ENCODE measurements at regions not wholly inside any gene's neighbourhood (a gene's known extent, or its start where the extent isn't known, plus 50 kb on each side); places are given as distances from the start of the nearest gene placed in this dataset.
A peak's percentile ranks its signal among the peaks of the same experiment; 100 is the strongest.

GRCh38 chr5:135127439-135128240 lies 93.6 kb upstream of the PITX1 start:
- no peak overlapping the region for H3K27ac ChIP-seq

DNA sequence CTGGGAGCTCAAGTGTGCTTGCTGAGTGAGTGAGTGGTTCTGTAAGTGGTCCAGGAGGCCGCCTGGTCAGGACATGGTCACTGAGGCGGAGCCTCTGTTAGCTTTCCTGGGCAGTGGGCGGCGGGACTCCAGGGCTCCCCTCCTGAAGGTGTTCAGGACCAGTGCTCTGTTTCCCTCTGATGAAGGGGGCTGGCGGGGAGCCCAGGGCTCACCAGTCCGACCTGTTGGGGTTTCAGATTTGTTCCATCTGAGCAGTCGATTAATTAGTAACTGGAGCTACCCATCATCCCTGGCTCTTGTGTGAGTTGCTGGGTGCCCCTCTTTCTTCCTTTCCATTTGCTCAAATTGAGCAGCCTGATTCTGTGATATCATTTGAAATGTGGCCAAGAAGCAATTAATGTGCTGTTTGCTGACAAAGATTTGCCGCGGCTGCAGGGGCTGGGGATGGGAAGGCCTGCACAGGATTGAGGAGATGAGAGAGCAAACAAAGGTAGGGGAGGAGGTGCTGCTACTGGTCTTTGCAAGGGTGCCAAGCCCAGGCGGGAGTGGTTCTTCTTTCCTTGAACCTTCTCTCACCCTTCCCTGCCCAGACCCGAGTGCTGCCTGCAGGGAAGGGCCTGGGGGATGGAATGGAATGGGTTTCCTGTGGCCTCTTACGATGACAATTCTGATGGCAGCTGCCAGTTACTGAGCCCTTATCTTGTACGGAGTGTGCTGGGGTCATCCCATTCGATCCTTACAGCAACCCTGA lies 92.8 kb upstream of the PITX1 start:
- no peak for DNase-seq (ENCODE audit: low read depth in 1 of 2, low spot score in 2 of 2)
- Histone ChIP-seq H3K27ac (no peak overlapping the region), H3K4me1 (replicated peaks) (peaks cover 9% of the 10 kb centered on the region), H3K27me3 (replicated peaks) (no peaks in the 10 kb centered on the region), H3K36me3 (no peaks in the 10 kb centered on the region), H3K9me3 (replicated peaks) (no peaks in the 10 kb centered on the region), H3K4me3 (no peak overlapping the region)

More at GRCh38 chr5:135127439-135128240, 93.6 kb upstream of the PITX1 start:
- no peak overlapping the region for H3K4me3 ChIP-seq
- DNase-seq (ENCODE audit: low read depth in 1 of 2, low spot score in 2 of 2), result peak; percentile 55 to 85
- H3K27me3 ChIP-seq (replicated peaks), result no peaks in the 10 kb centered on the region
- H3K4me1 ChIP-seq (replicated peaks), result peaks cover 9% of the 10 kb centered on the region
- H3K36me3 ChIP-seq, result no peaks in the 10 kb centered on the region
- H3K9me3 ChIP-seq (replicated peaks), result no peaks in the 10 kb centered on the region

DNA sequence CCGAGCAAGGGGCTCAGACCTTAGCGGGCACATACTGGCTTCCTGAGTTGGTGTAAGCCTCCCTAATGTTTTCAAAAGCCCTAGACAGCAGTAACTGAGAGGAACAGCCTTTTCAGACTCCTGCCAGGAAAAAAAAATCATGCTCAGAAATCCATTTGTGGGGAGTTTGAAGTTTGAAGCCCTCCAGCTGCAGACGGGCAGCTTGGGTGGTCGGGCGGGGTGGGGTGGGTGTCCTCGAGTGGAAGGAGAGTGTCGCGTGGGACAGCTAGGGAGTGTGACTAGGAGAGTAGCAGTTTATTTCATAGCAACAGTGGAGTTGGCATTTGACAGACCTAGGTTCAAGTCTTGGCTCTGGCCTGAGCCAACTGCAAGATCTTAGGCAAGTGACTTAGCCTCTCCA lies 90.7 kb upstream of the PITX1 start:
- DNase-seq (ENCODE audit: low read depth in 1 of 2, low spot score in 2 of 2), result no peak
- Histone ChIP-seq H3K27me3 (replicated peaks) (no peaks in the 10 kb centered on the region), H3K27ac (no peak overlapping the region), H3K9me3 (replicated peaks) (no peaks in the 10 kb centered on the region), H3K4me1 (replicated peaks) (peaks cover 9% of the 10 kb centered on the region), H3K36me3 (no peaks in the 10 kb centered on the region), H3K4me3 (no peak overlapping the region)

DNA sequence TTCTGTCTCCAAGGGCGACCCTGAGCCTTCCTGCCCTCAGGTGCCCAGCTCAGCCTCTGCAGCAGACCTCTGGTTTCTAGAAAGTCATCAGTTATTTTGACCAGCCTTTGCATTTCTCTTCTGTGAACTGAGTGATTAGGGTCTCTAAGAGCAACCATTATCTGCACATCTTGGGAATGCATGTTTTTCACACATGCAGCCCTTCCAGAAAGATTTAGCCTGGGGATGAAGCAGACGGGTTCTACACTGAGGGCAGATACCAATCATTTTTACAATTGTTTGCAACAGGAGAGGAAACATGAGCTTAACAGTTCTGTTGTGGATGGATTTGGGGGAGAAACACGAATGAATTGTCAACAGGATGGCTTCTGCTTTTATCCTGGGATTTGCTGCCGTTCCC lies 90.1 kb upstream of the PITX1 start:
- no peaks in the 10 kb centered on the region for H3K9me3 ChIP-seq (replicated peaks)
- H3K36me3 ChIP-seq, result no peaks in the 10 kb centered on the region
- H3K4me1 ChIP-seq (replicated peaks), result peaks cover 9% of the 10 kb centered on the region
- no peak overlapping the region for H3K27ac ChIP-seq
- H3K4me3 ChIP-seq, result no peak overlapping the region
- no peaks in the 10 kb centered on the region for H3K27me3 ChIP-seq (replicated peaks)
- no peak for DNase-seq (ENCODE audit: low read depth in 1 of 2, low spot score in 2 of 2)

GRCh38 chr5:135122797-135123196 lies 88.8 kb upstream of the PITX1 start:
- Histone ChIP-seq H3K27ac (no peak overlapping the region), H3K27me3 (replicated peaks) (no peaks in the 10 kb centered on the region), H3K4me1 (replicated peaks) (peaks cover 5% of the 10 kb centered on the region), H3K36me3 (no peaks in the 10 kb centered on the region), H3K9me3 (replicated peaks) (no peaks in the 10 kb centered on the region), H3K4me3 (no peak overlapping the region)
- DNase-seq (ENCODE audit: low read depth in 1 of 2, low spot score in 2 of 2), result no peak

DNA sequence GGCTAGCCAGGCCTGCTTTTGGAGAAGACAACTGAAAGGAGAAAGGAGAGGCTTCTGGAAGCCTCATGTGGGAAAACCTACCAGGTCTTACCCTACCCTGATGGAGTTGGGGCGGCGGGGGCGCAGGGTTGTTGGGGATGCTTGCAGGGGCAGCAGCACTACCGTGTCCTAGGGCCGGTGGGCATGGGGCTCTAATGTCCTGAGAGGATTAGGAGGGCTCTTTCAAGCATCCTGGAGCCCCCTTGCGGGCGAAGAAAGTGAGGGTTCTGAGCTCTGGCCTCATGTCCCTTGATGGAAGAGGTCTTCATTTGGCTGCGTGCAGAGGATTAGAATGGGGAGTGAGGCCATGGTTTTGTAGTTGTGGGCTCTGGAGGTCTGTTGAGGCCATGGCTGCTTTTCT lies 86.9 kb upstream of the PITX1 start:
- Histone ChIP-seq H3K9me3 (replicated peaks) (no peaks in the 10 kb centered on the region), H3K36me3 (no peaks in the 10 kb centered on the region)
- no peak for DNase-seq (ENCODE audit: low read depth in 1 of 2, low spot score in 2 of 2)

GRCh38 chr5:135119481-135119880 lies 85.5 kb upstream of the PITX1 start:
- DNase-seq (ENCODE audit: low read depth in 1 of 2, low spot score in 2 of 2), result no peak
- Histone ChIP-seq H3K27me3 (replicated peaks) (no peaks in the 10 kb centered on the region), H3K36me3 (no peaks in the 10 kb centered on the region), H3K4me1 (replicated peaks) (no peaks in the 10 kb centered on the region), H3K27ac (no peak overlapping the region), H3K4me3 (no peak overlapping the region), H3K9me3 (replicated peaks) (no peaks in the 10 kb centered on the region)

More for the DNA sequence above, 86.9 kb upstream of the PITX1 start:
- no peaks in the 10 kb centered on the region for H3K4me1 ChIP-seq (replicated peaks)
- no peak overlapping the region for H3K4me3 ChIP-seq
- no peak overlapping the region for H3K27ac ChIP-seq
- no peaks in the 10 kb centered on the region for H3K27me3 ChIP-seq (replicated peaks)

GRCh38 chr5:135117590-135117989 lies 83.6 kb upstream of the PITX1 start:
- Histone ChIP-seq H3K9me3 (replicated peaks) (no peaks in the 10 kb centered on the region), H3K4me1 (replicated peaks) (no peaks in the 10 kb centered on the region), H3K4me3 (no peak overlapping the region), H3K27me3 (replicated peaks) (no peaks in the 10 kb centered on the region), H3K36me3 (no peaks in the 10 kb centered on the region), H3K27ac (no peak overlapping the region)
- no peak for DNase-seq (ENCODE audit: low read depth in 1 of 2, low spot score in 2 of 2)

- Histone ChIP-seq H3K36me3 (no peaks in the 10 kb centered on the region), H3K27ac (no peak overlapping the region), H3K27me3 (replicated peaks) (peaks cover 3% of the 10 kb centered on the region; the same call in 1 of the 2 replicates), H3K4me3 (no peak overlapping the region), H3K4me1 (replicated peaks) (no peaks in the 10 kb centered on the region), H3K9me3 (replicated peaks) (no peaks in the 10 kb centered on the region)
- DNase-seq (ENCODE audit: low read depth in 1 of 2, low spot score in 2 of 2), result no peak
Observed at GRCh38 chr5:135116160-135116561, 82.1 kb upstream of the PITX1 start.

DNA sequence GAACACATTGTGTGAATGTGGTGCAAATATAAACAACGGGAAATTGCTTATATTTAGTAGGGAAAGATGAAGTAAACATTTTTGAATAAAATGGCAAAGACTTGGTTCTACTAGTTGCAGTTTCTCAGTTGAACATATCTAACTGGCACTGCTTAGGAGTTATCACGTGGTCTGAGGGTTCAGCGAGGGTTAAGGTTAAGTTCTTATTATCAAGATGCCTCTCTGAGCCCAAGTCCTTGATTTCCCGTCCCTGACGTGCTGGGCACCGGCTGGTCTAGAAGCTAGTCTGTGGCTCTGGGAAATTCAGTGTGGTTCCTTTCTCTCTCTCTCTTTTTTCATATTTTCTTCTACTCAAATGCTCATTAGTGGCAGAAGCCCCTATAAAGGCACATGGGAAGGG lies 81.6 kb upstream of the PITX1 start:
- Histone ChIP-seq H3K9me3 (replicated peaks) (no peaks in the 10 kb centered on the region), H3K36me3 (no peaks in the 10 kb centered on the region), H3K4me3 (no peak overlapping the region), H3K27me3 (replicated peaks) (peaks cover 3% of the 10 kb centered on the region; the same call in 1 of the 2 replicates), H3K4me1 (replicated peaks) (no peaks in the 10 kb centered on the region), H3K27ac (no peak overlapping the region)
- DNase-seq (ENCODE audit: low read depth in 1 of 2, low spot score in 2 of 2), result no peak

GRCh38 chr5:135114759-135115158 lies 80.7 kb upstream of the PITX1 start:
- H3K4me3 ChIP-seq, result no peak overlapping the region
- DNase-seq (ENCODE audit: low read depth in 1 of 2, low spot score in 2 of 2), result no peak
- H3K27me3 ChIP-seq (replicated peaks), result peaks cover 3% of the 10 kb centered on the region; the same call in 1 of the 2 replicates
- H3K9me3 ChIP-seq (replicated peaks), result no peaks in the 10 kb centered on the region
- H3K4me1 ChIP-seq (replicated peaks), result no peaks in the 10 kb centered on the region
- no peaks in the 10 kb centered on the region for H3K36me3 ChIP-seq
- H3K27ac ChIP-seq, result no peak overlapping the region

DNA sequence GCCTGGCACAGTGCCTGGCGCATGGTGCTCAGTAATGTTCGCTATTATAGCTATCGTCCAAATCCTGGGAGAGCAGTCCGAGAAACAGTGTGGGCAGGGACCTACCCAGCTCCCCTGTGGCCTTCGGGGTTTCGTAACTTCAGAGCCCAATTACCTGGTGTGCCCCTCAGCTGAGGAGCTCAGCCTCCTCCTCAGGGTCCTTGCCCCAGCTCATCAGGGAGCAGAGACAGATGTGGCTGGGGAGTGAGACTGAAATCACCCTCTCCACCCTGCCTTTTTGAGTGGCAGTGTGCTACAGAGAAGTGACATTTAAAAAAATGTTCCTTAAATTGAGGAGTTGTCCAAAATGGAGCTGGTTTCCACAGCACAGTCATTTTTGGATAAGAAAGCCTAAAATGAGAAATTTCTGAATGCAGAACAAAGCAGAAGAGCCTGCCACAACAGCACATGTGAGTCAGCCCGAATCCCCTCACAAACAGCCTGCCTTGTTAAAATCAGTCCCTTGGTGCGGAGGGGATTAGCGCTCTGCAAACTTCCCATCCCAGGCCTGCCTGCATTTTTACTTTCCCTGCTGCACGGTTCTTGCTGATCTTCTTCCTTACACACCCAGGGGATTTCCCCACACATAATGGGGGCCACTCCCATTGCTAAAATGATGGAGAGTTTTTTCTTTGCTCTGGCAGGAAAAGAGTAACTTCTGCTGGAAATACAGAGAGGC lies 78.1 kb upstream of the PITX1 start:
- H3K27ac ChIP-seq, result no peak overlapping the region
- no peaks in the 10 kb centered on the region for H3K4me1 ChIP-seq (replicated peaks)
- peaks cover 3% of the 10 kb centered on the region; the same call in 1 of the 2 replicates for H3K27me3 ChIP-seq (replicated peaks)
- no peak overlapping the region for H3K4me3 ChIP-seq
- H3K9me3 ChIP-seq (replicated peaks), result no peaks in the 10 kb centered on the region
- H3K36me3 ChIP-seq, result no peaks in the 10 kb centered on the region
- DNase-seq (ENCODE audit: low read depth in 1 of 2, low spot score in 2 of 2), result no peak

- H3K27ac ChIP-seq, result no peak overlapping the region
- peaks cover 3% of the 10 kb centered on the region; the same call in 1 of the 2 replicates for H3K27me3 ChIP-seq (replicated peaks)
- H3K4me1 ChIP-seq (replicated peaks), result no peaks in the 10 kb centered on the region
- no peaks in the 10 kb centered on the region for H3K36me3 ChIP-seq
- H3K4me3 ChIP-seq, result no peak overlapping the region
- DNase-seq (ENCODE audit: low read depth in 1 of 2, low spot score in 2 of 2), result no peak
- no peaks in the 10 kb centered on the region for H3K9me3 ChIP-seq (replicated peaks)
Observed at GRCh38 chr5:135110785-135111596, 77.0 kb upstream of the PITX1 start.

Measured in SJSA1 (cell line).